Skeletal muscle satellite cell (primary cell): ENCODE measurements at regions not wholly inside any gene's neighbourhood (a gene's known extent, or its start where the extent isn't known, plus 50 kb on each side); places are given as distances from the start of the nearest gene placed in this dataset.

Experiments
- H3K27me3 ChIP-seq: 2 replicates; pipeline ENCODE4 v1.7.0; 2013; ENCODE audit warnings: low read length; ENCODE audit not compliant: control insufficient read depth, insufficient read depth
- H3K36me3 ChIP-seq: 2 replicates; pipeline ENCODE4 v1.7.0; 2013; ENCODE audit warnings: mild to moderate bottlenecking, control low read depth, low read length; ENCODE audit not compliant: insufficient read depth
- H3K4me1 ChIP-seq: 2 replicates; pipeline ENCODE4 v1.7.0; 2013; ENCODE audit warnings: low read length; ENCODE audit not compliant: control insufficient read depth, insufficient read depth
- H3K4me2 ChIP-seq: 2 replicates; pipeline ENCODE4 v1.7.0; 2013; ENCODE audit warnings: mild to moderate bottlenecking, low read length
- H3K4me3 ChIP-seq: 2 replicates; pipeline ENCODE4 v1.7.0; 2013; ENCODE audit warnings: low read length
- H3K9ac ChIP-seq: 2 replicates; pipeline ENCODE4 v1.7.0; 2013; ENCODE audit warnings: mild to moderate bottlenecking, low read depth, low read length, moderate library complexity
- H3K9me3 ChIP-seq: replicated peaks from 2 replicates; pipeline ENCODE4 v1.7.0; 2013; ENCODE audit warnings: mild to moderate bottlenecking, control low read depth, low read length

GRCh38 chr17:33789658-33790057 lies 465.4 kb upstream of the CCL2 start:
- no peak overlapping the region for H3K9ac ChIP-seq
- H3K27me3 ChIP-seq, result no peaks in the 10 kb centered on the region
- H3K4me3 ChIP-seq, result no peak overlapping the region
- H3K36me3 ChIP-seq, result no peaks in the 10 kb centered on the region
- H3K4me1 ChIP-seq, result no peaks in the 10 kb centered on the region
- no peaks in the 10 kb centered on the region for H3K9me3 ChIP-seq
- H3K4me2 ChIP-seq, result no peak overlapping the region

- Histone ChIP-seq H3K4me3 (no peak overlapping the region), H3K9ac (no peak overlapping the region), H3K36me3 (no peaks in the 10 kb centered on the region), H3K27me3 (no peaks in the 10 kb centered on the region), H3K9me3 (no peaks in the 10 kb centered on the region), H3K4me1 (no peaks in the 10 kb centered on the region), H3K4me2 (no peak overlapping the region)
These were observed 457.9 kb upstream of the CCL2 start for GRCh38 chr17:33797181-33797580.

GRCh38 chr17:33798308-33798707 lies 456.8 kb upstream of the CCL2 start:
- H3K4me1 ChIP-seq, result no peaks in the 10 kb centered on the region
- peaks cover 3% of the 10 kb centered on the region for H3K9me3 ChIP-seq
- no peak overlapping the region for H3K4me2 ChIP-seq
- no peaks in the 10 kb centered on the region for H3K27me3 ChIP-seq
- no peak overlapping the region for H3K9ac ChIP-seq
- H3K36me3 ChIP-seq, result no peaks in the 10 kb centered on the region
- no peak overlapping the region for H3K4me3 ChIP-seq

GRCh38 chr17:33802349-33803198 lies 452.5 kb upstream of the CCL2 start:
- Histone ChIP-seq H3K4me2 (no peak overlapping the region), H3K4me3 (no peak overlapping the region), H3K27me3 (no peaks in the 10 kb centered on the region), H3K36me3 (no peaks in the 10 kb centered on the region), H3K4me1 (no peaks in the 10 kb centered on the region), H3K9ac (no peak overlapping the region), H3K9me3 (peaks cover 3% of the 10 kb centered on the region)

- Histone ChIP-seq H3K4me3 (no peak overlapping the region), H3K4me2 (no peak overlapping the region), H3K9ac (no peak overlapping the region), H3K36me3 (no peaks in the 10 kb centered on the region), H3K9me3 (peaks cover 3% of the 10 kb centered on the region), H3K27me3 (no peaks in the 10 kb centered on the region), H3K4me1 (no peaks in the 10 kb centered on the region)
These were observed 451.8 kb upstream of the CCL2 start for GRCh38 chr17:33803199-33803685.

- peaks cover 3% of the 10 kb centered on the region for H3K9me3 ChIP-seq
- H3K27me3 ChIP-seq, result no peaks in the 10 kb centered on the region
- no peaks in the 10 kb centered on the region for H3K4me1 ChIP-seq
- H3K36me3 ChIP-seq, result no peaks in the 10 kb centered on the region
- H3K4me3 ChIP-seq, result no peak overlapping the region
- no peak overlapping the region for H3K4me2 ChIP-seq
- H3K9ac ChIP-seq, result no peak overlapping the region
These were observed 451.4 kb upstream of the CCL2 start for GRCh38 chr17:33803686-33804085.

GRCh38 chr17:33804401-33804800 lies 450.7 kb upstream of the CCL2 start:
- no peak overlapping the region for H3K4me3 ChIP-seq
- no peaks in the 10 kb centered on the region for H3K4me1 ChIP-seq
- no peak overlapping the region for H3K4me2 ChIP-seq
- no peaks in the 10 kb centered on the region for H3K27me3 ChIP-seq
- no peaks in the 10 kb centered on the region for H3K36me3 ChIP-seq
- no peak overlapping the region for H3K9ac ChIP-seq
- peaks cover 3% of the 10 kb centered on the region for H3K9me3 ChIP-seq

- H3K27me3 ChIP-seq, result no peaks in the 10 kb centered on the region
- no peak overlapping the region for H3K9ac ChIP-seq
- H3K4me3 ChIP-seq, result no peak overlapping the region
These were observed 448.5 kb upstream of the CCL2 start for GRCh38 chr17:33806631-33807030.

GRCh38 chr17:33809748-33810147 lies 445.3 kb upstream of the CCL2 start:
- Histone ChIP-seq H3K4me1 (no peaks in the 10 kb centered on the region), H3K9ac (no peak overlapping the region), H3K36me3 (no peaks in the 10 kb centered on the region), H3K9me3 (no peaks in the 10 kb centered on the region), H3K27me3 (no peaks in the 10 kb centered on the region), H3K4me3 (no peak overlapping the region), H3K4me2 (no peak overlapping the region)

More at GRCh38 chr17:33806631-33807030, 448.5 kb upstream of the CCL2 start:
- no peaks in the 10 kb centered on the region for H3K36me3 ChIP-seq
- H3K4me1 ChIP-seq, result no peaks in the 10 kb centered on the region
- H3K9me3 ChIP-seq, result peaks cover 3% of the 10 kb centered on the region
- H3K4me2 ChIP-seq, result no peak overlapping the region

GRCh38 chr17:33811004-33811760 lies 443.9 kb upstream of the CCL2 start:
- H3K27me3 ChIP-seq, result no peaks in the 10 kb centered on the region
- no peaks in the 10 kb centered on the region for H3K36me3 ChIP-seq
- H3K4me2 ChIP-seq, result no peak overlapping the region
- no peak overlapping the region for H3K9ac ChIP-seq
- no peak overlapping the region for H3K4me3 ChIP-seq
- H3K9me3 ChIP-seq, result no peaks in the 10 kb centered on the region
- no peaks in the 10 kb centered on the region for H3K4me1 ChIP-seq

GRCh38 chr17:33811984-33812577 lies 443.0 kb upstream of the CCL2 start:
- Histone ChIP-seq H3K9ac (no peak overlapping the region), H3K4me1 (no peaks in the 10 kb centered on the region), H3K4me2 (no peak overlapping the region), H3K36me3 (no peaks in the 10 kb centered on the region), H3K4me3 (no peak overlapping the region), H3K27me3 (no peaks in the 10 kb centered on the region), H3K9me3 (no peaks in the 10 kb centered on the region)
